B cell (primary cell): ENCODE measurements at regions not wholly inside any gene's neighbourhood (a gene's known extent, or its start where the extent isn't known, plus 50 kb on each side); places are given as distances from the start of the nearest gene placed in this dataset.

Source experiments
- CTCF ChIP-seq: fragments of 200-600 bp; IDR thresholded peaks from one replicate; pipeline ENCODE4 v1.8.0; 2022; ENCODE audit warnings: antibody characterized with exemption, mild to moderate bottlenecking
- EZH2 ChIP-seq: IDR thresholded peaks from 2 replicates; pipeline ENCODE4 v1.6.1; 2012; ENCODE audit warnings: borderline replicate concordance, low read depth, mild to moderate bottlenecking, moderate library complexity, low read length; ENCODE audit not compliant: insufficient read depth, poor library complexity, severe bottlenecking

- TF ChIP-seq CTCF, result no peak
- no peak for TF ChIP-seq EZH2
Observed at GRCh38 chr10:55404094-55404493, 603.1 kb upstream of the PCDH15 start.
